ENCODE measurements at regions not wholly inside any gene's neighbourhood (a gene's known extent, or its start where the extent isn't known, plus 50 kb on each side); places are given as distances from the start of the nearest gene placed in this dataset.

DNA sequence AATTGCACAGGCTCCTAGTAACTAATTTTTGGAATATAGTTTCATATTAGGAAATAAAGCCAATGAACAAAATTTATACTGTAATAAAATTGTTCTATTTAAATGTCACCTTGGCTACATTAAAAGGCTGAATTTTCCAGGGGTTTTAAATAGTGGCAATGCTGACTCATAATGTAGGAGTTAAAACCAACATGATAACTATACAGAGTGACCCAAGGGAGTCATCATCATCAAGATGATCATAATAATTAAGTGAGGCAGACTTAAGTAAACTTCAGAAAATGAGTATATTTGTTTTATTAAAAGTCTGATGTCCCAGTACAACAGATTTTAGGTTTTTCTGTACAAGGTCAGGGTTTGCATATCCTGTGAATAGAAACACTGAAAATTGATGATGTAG is 183.4 kb downstream of the PLPPR4 start:
- TF ChIP-seq, protein P1, sequence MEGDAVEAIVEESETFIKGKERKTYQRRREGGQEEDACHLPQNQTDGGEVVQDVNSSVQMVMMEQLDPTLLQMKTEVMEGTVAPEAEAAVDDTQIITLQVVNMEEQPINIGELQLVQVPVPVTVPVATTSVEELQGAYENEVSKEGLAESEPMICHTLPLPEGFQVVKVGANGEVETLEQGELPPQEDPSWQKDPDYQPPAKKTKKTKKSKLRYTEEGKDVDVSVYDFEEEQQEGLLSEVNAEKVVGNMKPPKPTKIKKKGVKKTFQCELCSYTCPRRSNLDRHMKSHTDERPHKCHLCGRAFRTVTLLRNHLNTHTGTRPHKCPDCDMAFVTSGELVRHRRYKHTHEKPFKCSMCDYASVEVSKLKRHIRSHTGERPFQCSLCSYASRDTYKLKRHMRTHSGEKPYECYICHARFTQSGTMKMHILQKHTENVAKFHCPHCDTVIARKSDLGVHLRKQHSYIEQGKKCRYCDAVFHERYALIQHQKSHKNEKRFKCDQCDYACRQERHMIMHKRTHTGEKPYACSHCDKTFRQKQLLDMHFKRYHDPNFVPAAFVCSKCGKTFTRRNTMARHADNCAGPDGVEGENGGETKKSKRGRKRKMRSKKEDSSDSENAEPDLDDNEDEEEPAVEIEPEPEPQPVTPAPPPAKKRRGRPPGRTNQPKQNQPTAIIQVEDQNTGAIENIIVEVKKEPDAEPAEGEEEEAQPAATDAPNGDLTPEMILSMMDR (IDR thresholded peaks at IDR 0.05): no peak
- TF ChIP-seq POLR2A (IDR thresholded peaks at IDR 0.05): no peak

Measured in thyroid gland (tissue), 4 donors.